ENCODE measurements at regions not wholly inside any gene's neighbourhood (a gene's known extent, or its start where the extent isn't known, plus 50 kb on each side); places are given as distances from the start of the nearest gene placed in this dataset.

GRCh38 chr12:97292588-97292987 is 170.0 kb upstream of the RMST start:
- TF ChIP-seq CTCF (conservative IDR thresholded peaks at IDR 0.05 in 1 of 2, IDR thresholded peaks at IDR 0.05 in 1 of 2; ENCODE audit: extremely low read depth in 1 of 2, insufficient read depth in 1 of 2, low read depth in 1 of 2, low read length in 2 of 2) (no peak), EZH2 (IDR thresholded peaks at IDR 0.05; ENCODE audit: borderline replicate concordance, low read length) (no peak)
